ENCODE measurements at regions not wholly inside any gene's neighbourhood (a gene's known extent, or its start where the extent isn't known, plus 50 kb on each side); places are given as distances from the start of the nearest gene placed in this dataset.

DNA sequence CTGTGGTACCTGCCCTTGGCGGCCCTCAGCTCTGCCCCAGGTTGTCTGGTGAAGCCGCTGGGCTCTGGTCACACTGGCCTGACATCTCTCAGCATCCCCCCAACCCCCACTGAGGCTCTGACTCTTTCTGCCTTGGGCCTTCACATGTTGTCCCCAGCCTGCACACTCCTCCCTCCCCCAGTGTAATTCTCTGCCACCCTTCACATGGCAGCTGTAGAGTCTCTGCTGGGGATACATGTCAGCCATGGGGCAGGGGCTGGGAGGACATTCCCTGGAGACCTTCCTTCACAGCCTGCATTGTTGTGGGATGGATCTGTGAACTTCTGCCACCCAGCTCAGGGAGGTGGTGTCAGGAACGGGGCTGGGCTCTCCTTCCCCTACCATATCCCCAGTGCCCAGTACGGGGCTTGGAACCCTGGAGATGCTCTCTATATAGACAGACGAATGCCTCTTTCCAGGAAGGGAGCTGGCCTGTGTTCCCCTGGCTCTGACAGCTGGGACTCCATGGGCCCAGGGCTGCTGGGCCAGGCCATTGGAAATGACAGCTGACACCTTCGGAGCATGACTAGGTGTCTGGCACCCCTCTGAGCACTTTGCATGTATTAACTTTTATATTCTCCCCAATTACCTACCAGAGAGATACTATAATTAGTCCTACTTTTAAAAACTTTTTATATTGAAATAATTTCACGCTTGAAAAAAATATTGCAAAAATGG, 151.5 kb downstream of the INHBB start:
- no peak overlapping the region for H3K4me3 ChIP-seq (ENCODE audit: low read depth in 1 of 2, low read length in 2 of 2)
- H3K36me3 ChIP-seq (ENCODE audit: insufficient read depth, low read length): no peaks in the 10 kb centered on the region
- ATAC-seq (ENCODE audit: insufficient read depth, low read depth) (no peak), DNase-seq (no peak)
- no peaks in the 10 kb centered on the region for H4K20me1 ChIP-seq (ENCODE audit: insufficient read depth, low read length)
- no peak overlapping the region for H3K27ac ChIP-seq (ENCODE audit: low read length)
- no peaks in the 10 kb centered on the region for H3K27me3 ChIP-seq (ENCODE audit: insufficient read depth, low read length, poor library complexity)
- H3K4me1 ChIP-seq (ENCODE audit: insufficient read depth, low read length): no peaks in the 10 kb centered on the region
- TF ChIP-seq, protein P1, sequence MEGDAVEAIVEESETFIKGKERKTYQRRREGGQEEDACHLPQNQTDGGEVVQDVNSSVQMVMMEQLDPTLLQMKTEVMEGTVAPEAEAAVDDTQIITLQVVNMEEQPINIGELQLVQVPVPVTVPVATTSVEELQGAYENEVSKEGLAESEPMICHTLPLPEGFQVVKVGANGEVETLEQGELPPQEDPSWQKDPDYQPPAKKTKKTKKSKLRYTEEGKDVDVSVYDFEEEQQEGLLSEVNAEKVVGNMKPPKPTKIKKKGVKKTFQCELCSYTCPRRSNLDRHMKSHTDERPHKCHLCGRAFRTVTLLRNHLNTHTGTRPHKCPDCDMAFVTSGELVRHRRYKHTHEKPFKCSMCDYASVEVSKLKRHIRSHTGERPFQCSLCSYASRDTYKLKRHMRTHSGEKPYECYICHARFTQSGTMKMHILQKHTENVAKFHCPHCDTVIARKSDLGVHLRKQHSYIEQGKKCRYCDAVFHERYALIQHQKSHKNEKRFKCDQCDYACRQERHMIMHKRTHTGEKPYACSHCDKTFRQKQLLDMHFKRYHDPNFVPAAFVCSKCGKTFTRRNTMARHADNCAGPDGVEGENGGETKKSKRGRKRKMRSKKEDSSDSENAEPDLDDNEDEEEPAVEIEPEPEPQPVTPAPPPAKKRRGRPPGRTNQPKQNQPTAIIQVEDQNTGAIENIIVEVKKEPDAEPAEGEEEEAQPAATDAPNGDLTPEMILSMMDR (IDR thresholded peaks at IDR 0.05; ENCODE audit: borderline replicate concordance, extremely low read depth, low read length, poor library complexity, severe bottlenecking): no peak
- no peak for TF ChIP-seq EZH2 (IDR thresholded peaks at IDR 0.05; ENCODE audit: borderline replicate concordance, low read depth, low read length, severe bottlenecking)
- no peaks in the 10 kb centered on the region for H3K79me2 ChIP-seq (ENCODE audit: insufficient read depth, low read length)
- H3K9me3 ChIP-seq (ENCODE audit: insufficient read depth, low read length, severe bottlenecking): no peaks in the 10 kb centered on the region
- no peak overlapping the region for H3K9ac ChIP-seq (ENCODE audit: low read depth, low read length)
- no peak overlapping the region for H3K4me2 ChIP-seq (ENCODE audit: insufficient read depth, low read length)
- H2AFZ ChIP-seq (ENCODE audit: low read depth, low read length): no peak overlapping the region

GRCh38 chr2:120498121-120498520, 152.2 kb downstream of the INHBB start:
- ATAC-seq (ENCODE audit: insufficient read depth, low read depth) (no peak), DNase-seq (no peak)
- H3K4me2 ChIP-seq (ENCODE audit: insufficient read depth, low read length): no peak overlapping the region
- no peak overlapping the region for H3K4me3 ChIP-seq (ENCODE audit: low read depth in 1 of 2, low read length in 2 of 2)
- no peak overlapping the region for H2AFZ ChIP-seq (ENCODE audit: low read depth, low read length)
- TF ChIP-seq EZH2 (IDR thresholded peaks at IDR 0.05; ENCODE audit: borderline replicate concordance, low read depth, low read length, severe bottlenecking): no peak
- TF ChIP-seq, protein P1 (IDR thresholded peaks at IDR 0.05; ENCODE audit: borderline replicate concordance, extremely low read depth, low read length, poor library complexity, severe bottlenecking): no peak
- H3K9me3 ChIP-seq (ENCODE audit: insufficient read depth, low read length, severe bottlenecking): no peaks in the 10 kb centered on the region
- H3K79me2 ChIP-seq (ENCODE audit: insufficient read depth, low read length): no peaks in the 10 kb centered on the region
- H3K27me3 ChIP-seq (ENCODE audit: insufficient read depth, low read length, poor library complexity): no peaks in the 10 kb centered on the region
- H3K9ac ChIP-seq (ENCODE audit: low read depth, low read length): no peak overlapping the region
- H3K4me1 ChIP-seq (ENCODE audit: insufficient read depth, low read length): no peaks in the 10 kb centered on the region
- H3K36me3 ChIP-seq (ENCODE audit: insufficient read depth, low read length): no peaks in the 10 kb centered on the region
- H4K20me1 ChIP-seq (ENCODE audit: insufficient read depth, low read length): no peaks in the 10 kb centered on the region
- no peak overlapping the region for H3K27ac ChIP-seq (ENCODE audit: low read length)

GRCh38 chr2:120498576-120499394, 152.8 kb downstream of the INHBB start:
- H3K27ac ChIP-seq (ENCODE audit: low read length): no peak overlapping the region
- H3K79me2 ChIP-seq (ENCODE audit: insufficient read depth, low read length): no peaks in the 10 kb centered on the region
- H3K36me3 ChIP-seq (ENCODE audit: insufficient read depth, low read length): no peaks in the 10 kb centered on the region
- H2AFZ ChIP-seq (ENCODE audit: low read depth, low read length): no peak overlapping the region
- no peaks in the 10 kb centered on the region for H3K4me1 ChIP-seq (ENCODE audit: insufficient read depth, low read length)
- TF ChIP-seq EZH2 (IDR thresholded peaks at IDR 0.05; ENCODE audit: borderline replicate concordance, low read depth, low read length, severe bottlenecking): no peak
- TF ChIP-seq, protein P1 (IDR thresholded peaks at IDR 0.05; ENCODE audit: borderline replicate concordance, extremely low read depth, low read length, poor library complexity, severe bottlenecking): no peak
- DNase-seq (no peak), ATAC-seq (ENCODE audit: insufficient read depth, low read depth) (no peak)
- H3K9me3 ChIP-seq (ENCODE audit: insufficient read depth, low read length, severe bottlenecking): no peaks in the 10 kb centered on the region
- no peak overlapping the region for H3K9ac ChIP-seq (ENCODE audit: low read depth, low read length)
- no peaks in the 10 kb centered on the region for H3K27me3 ChIP-seq (ENCODE audit: insufficient read depth, low read length, poor library complexity)
- H3K4me2 ChIP-seq (ENCODE audit: insufficient read depth, low read length): no peak overlapping the region
- no peaks in the 10 kb centered on the region for H4K20me1 ChIP-seq (ENCODE audit: insufficient read depth, low read length)
- no peak overlapping the region for H3K4me3 ChIP-seq (ENCODE audit: low read depth in 1 of 2, low read length in 2 of 2)
